Trophoblast cell (in vitro differentiated cells and primary cell): ENCODE measurements at regions not wholly inside any gene's neighbourhood (a gene's known extent, or its start where the extent isn't known, plus 50 kb on each side); places are given as distances from the start of the nearest gene placed in this dataset.

ENCODE experiments used
- DNase-seq, 2 donors: peaks; one replicate each; pipeline ENCODE4 v3.0.0-alpha.2; 2016
- H2AFZ ChIP-seq: 2 replicates; pipeline ENCODE4 v1.6.1; 2013; ENCODE audit warnings: low read length, moderate library complexity, mild to moderate bottlenecking; ENCODE audit not compliant: insufficient read depth, poor library complexity
- H2AK5ac ChIP-seq: 2 replicates; pipeline ENCODE4 v1.6.1; 2013; ENCODE audit warnings: mild to moderate bottlenecking, low read length
- H2BK120ac ChIP-seq: 2 replicates; pipeline ENCODE4 v1.6.1; 2013; ENCODE audit warnings: low read length, mild to moderate bottlenecking, moderate library complexity; ENCODE audit not compliant: insufficient read depth, poor library complexity
- H2BK12ac ChIP-seq: 2 replicates; pipeline ENCODE4 v1.6.1; 2013; ENCODE audit warnings: mild to moderate bottlenecking, low read length, moderate library complexity
- H2BK5ac ChIP-seq: 2 replicates; pipeline ENCODE4 v1.6.1; 2013; ENCODE audit warnings: low read length, low read depth, moderate library complexity, mild to moderate bottlenecking; ENCODE audit not compliant: poor library complexity
- H3K14ac ChIP-seq: 2 replicates; pipeline ENCODE4 v1.6.1; 2013; ENCODE audit warnings: mild to moderate bottlenecking, low read length
- H3K18ac ChIP-seq: 2 replicates; pipeline ENCODE4 v1.6.1; 2013; ENCODE audit warnings: mild to moderate bottlenecking, low read length
- H3K23ac ChIP-seq: 2 replicates; pipeline ENCODE4 v1.6.1; 2013; ENCODE audit warnings: low read length
- H3K27ac ChIP-seq: 2 replicates; pipeline ENCODE4 v1.5.1; 2013; ENCODE audit warnings: low read depth, mild to moderate bottlenecking, inconsistent platforms, low read length, moderate library complexity
- H3K27me3 ChIP-seq: 2 replicates; pipeline ENCODE4 v1.6.1; 2013; ENCODE audit warnings: inconsistent platforms, mild to moderate bottlenecking, low read length, moderate library complexity; ENCODE audit not compliant: insufficient read depth
- H3K36me3 ChIP-seq, 2 experiments: 1 replicate in 1 of 2; 2 replicates in 1 of 2; pipeline ENCODE4 v1.6.1; 2013; ENCODE audit warnings: low read length in 2 of 2, mild to moderate bottlenecking in 2 of 2, moderate library complexity in 1 of 2; ENCODE audit not compliant: insufficient read depth in 2 of 2, control insufficient read depth in 1 of 2
- H3K4ac ChIP-seq: 2 replicates; pipeline ENCODE4 v1.6.1; 2013; ENCODE audit warnings: low read depth, mild to moderate bottlenecking, low read length, moderate library complexity
- H3K4me1 ChIP-seq, 2 experiments: 1 replicate in 1 of 2; 2 replicates in 1 of 2; pipeline ENCODE4 v1.6.1; 2013; ENCODE audit warnings: low read length in 2 of 2, mild to moderate bottlenecking in 2 of 2, moderate library complexity in 1 of 2; ENCODE audit not compliant: insufficient read depth in 2 of 2, control insufficient read depth in 1 of 2
- H3K4me2 ChIP-seq: 2 replicates; pipeline ENCODE4 v1.6.1; 2013; ENCODE audit warnings: inconsistent platforms, mild to moderate bottlenecking, low read length, moderate library complexity
- H3K4me3 ChIP-seq: 2 replicates; pipeline ENCODE4 v1.5.1; 2013; ENCODE audit warnings: mild to moderate bottlenecking, low read depth, low read length, inconsistent platforms
- H3K79me1 ChIP-seq: one replicate; pipeline ENCODE4 v1.6.1; 2013; ENCODE audit warnings: low read length
- H3K79me2 ChIP-seq: 2 replicates; pipeline ENCODE4 v1.6.1; 2013; ENCODE audit warnings: low read length, mild to moderate bottlenecking; ENCODE audit not compliant: control insufficient read depth, insufficient read depth, poor library complexity
- H3K9ac ChIP-seq: 2 replicates; pipeline ENCODE4 v1.6.1; 2013; ENCODE audit warnings: mild to moderate bottlenecking, low read length
- H3K9me3 ChIP-seq: 2 replicates; pipeline ENCODE4 v1.6.1; 2013; ENCODE audit warnings: low read depth, mild to moderate bottlenecking, control low read depth, inconsistent platforms, low read length; ENCODE audit not compliant: insufficient read depth
- H4K12ac ChIP-seq: 2 replicates; pipeline ENCODE4 v1.6.1; 2013; ENCODE audit warnings: low read depth, mild to moderate bottlenecking, low read length, moderate library complexity
- H4K8ac ChIP-seq: 2 replicates; pipeline ENCODE4 v1.6.1; 2013; ENCODE audit warnings: low read depth, mild to moderate bottlenecking, low read length, moderate library complexity
- H4K91ac ChIP-seq: one replicate; pipeline ENCODE4 v1.6.1; 2013; ENCODE audit warnings: low read depth, mild to moderate bottlenecking, low read length, moderate library complexity
- WGBS: extraction: QIAGEN DNeasy Blood & Tissue Kit; methylation state at CpG from one replicate; pipeline ENCODE4 v1.1.7; 2013; ENCODE audit warnings: missing lambda C conversion rate; ENCODE audit not compliant: insufficient read length, insufficient coverage; ENCODE audit errors: extremely low coverage; 5-methylcytosine and 5-hydroxymethylcytosine counted together

GRCh38 chr18:78448106-78448505 lies 531.5 kb upstream of the SALL3 start:
- Histone ChIP-seq H3K27ac (no peak overlapping the region), H3K79me2 (no peaks in the 10 kb centered on the region), H3K9me3 (peaks cover 5% of the 10 kb centered on the region), H2BK5ac (no peak overlapping the region), H4K12ac (no peak overlapping the region), H3K27me3 (no peaks in the 10 kb centered on the region), H3K4me2 (no peak overlapping the region), H2AFZ (no peak overlapping the region), H3K4ac (no peak overlapping the region), H3K14ac (no peak overlapping the region), H3K4me3 (no peak overlapping the region), H4K8ac (no peak overlapping the region), H3K23ac (no peak overlapping the region), H3K36me3 (no peaks in the 10 kb centered on the region), H3K18ac (no peak overlapping the region), H3K4me1 (no peaks in the 10 kb centered on the region), H4K91ac (no peak overlapping the region), H3K9ac (no peak overlapping the region), H2BK12ac (no peak overlapping the region), H3K79me1 (no peaks in the 10 kb centered on the region), H2BK120ac (no peak overlapping the region), H2AK5ac (no peak overlapping the region)
- DNase-seq: no peak
- WGBS: no CpG with 5 or more reads among the region's 5 CpGs

GRCh38 chr18:78448591-78448990 lies 531.0 kb upstream of the SALL3 start:
- Histone ChIP-seq H3K79me2 (no peaks in the 10 kb centered on the region), H2BK12ac (no peak overlapping the region), H3K36me3 (no peaks in the 10 kb centered on the region), H3K23ac (no peak overlapping the region), H3K79me1 (no peaks in the 10 kb centered on the region), H4K8ac (no peak overlapping the region), H3K4me3 (no peak overlapping the region), H3K9me3 (peaks cover 5% of the 10 kb centered on the region), H3K14ac (no peak overlapping the region), H2BK5ac (no peak overlapping the region), H3K4ac (no peak overlapping the region), H4K12ac (no peak overlapping the region), H3K27me3 (no peaks in the 10 kb centered on the region), H2AFZ (no peak overlapping the region), H3K27ac (no peak overlapping the region), H3K4me2 (no peak overlapping the region), H3K18ac (no peak overlapping the region), H2AK5ac (no peak overlapping the region), H3K9ac (no peak overlapping the region), H3K4me1 (no peaks in the 10 kb centered on the region), H4K91ac (no peak overlapping the region), H2BK120ac (no peak overlapping the region)
- no peak for DNase-seq
- WGBS: no CpG with 5 or more reads among the region's 3 CpGs

GRCh38 chr18:78454221-78454620 lies 525.4 kb upstream of the SALL3 start:
- Histone ChIP-seq H3K4me2 (no peak overlapping the region), H3K18ac (no peak overlapping the region), H3K4me3 (no peak overlapping the region), H3K4me1 (no peaks in the 10 kb centered on the region), H3K23ac (no peak overlapping the region), H2BK120ac (no peak overlapping the region), H4K91ac (no peak overlapping the region), H3K9ac (no peak overlapping the region), H3K4ac (no peak overlapping the region), H3K27me3 (no peaks in the 10 kb centered on the region), H3K9me3 (peaks cover 3% of the 10 kb centered on the region), H3K79me1 (no peaks in the 10 kb centered on the region), H2AK5ac (no peak overlapping the region), H4K8ac (no peak overlapping the region), H3K36me3 (no peaks in the 10 kb centered on the region), H2AFZ (no peak overlapping the region), H3K79me2 (no peaks in the 10 kb centered on the region), H2BK5ac (no peak overlapping the region), H3K14ac (no peak overlapping the region), H4K12ac (no peak overlapping the region), H3K27ac (no peak overlapping the region), H2BK12ac (no peak overlapping the region)
- no CpG with 5 or more reads among the region's 9 CpGs for WGBS
- no peak for DNase-seq

- Histone ChIP-seq H3K4me1 (no peaks in the 10 kb centered on the region), H2AFZ (no peak overlapping the region), H4K8ac (no peak overlapping the region), H3K27me3 (no peaks in the 10 kb centered on the region), H3K79me2 (no peaks in the 10 kb centered on the region), H3K27ac (no peak overlapping the region), H3K23ac (no peak overlapping the region), H3K9me3 (no peaks in the 10 kb centered on the region), H2BK12ac (no peak overlapping the region), H2BK120ac (no peak overlapping the region), H3K36me3 (no peaks in the 10 kb centered on the region), H3K18ac (no peak overlapping the region), H3K4me2 (no peak overlapping the region), H3K79me1 (no peaks in the 10 kb centered on the region), H3K4me3 (no peak overlapping the region), H3K4ac (no peak overlapping the region), H4K91ac (no peak overlapping the region), H4K12ac (no peak overlapping the region), H2AK5ac (no peak overlapping the region), H2BK5ac (no peak overlapping the region), H3K9ac (no peak overlapping the region), H3K14ac (no peak overlapping the region)
- no peak for DNase-seq
- WGBS: no CpG with 5 or more reads among the region's 5 CpGs
Observed at GRCh38 chr18:78455386-78455785, 524.2 kb upstream of the SALL3 start.
